Ishikawa (cell line): ENCODE measurements at regions not wholly inside any gene's neighbourhood (a gene's known extent, or its start where the extent isn't known, plus 50 kb on each side); places are given as distances from the start of the nearest gene placed in this dataset.

Experiments
- CEBPB ChIP-seq: IDR thresholded peaks from 2 replicates; pipeline ENCODE4 v1.6.1; 2012
- EGR1 ChIP-seq: IDR thresholded peaks from 2 replicates; pipeline ENCODE4 v1.6.1; 2012
- EP300 ChIP-seq: IDR thresholded peaks from 2 replicates; pipeline ENCODE4 v1.6.1; 2012; ENCODE audit warnings: borderline replicate concordance
- REST ChIP-seq: IDR thresholded peaks from 2 replicates; pipeline ENCODE4 v1.6.1; 2012; ENCODE audit warnings: low read depth, mild to moderate bottlenecking
- TF ChIP-seq, protein P1 (sequence below): IDR thresholded peaks from 2 replicates; pipeline ENCODE4 v1.6.1; 2012

DNA sequence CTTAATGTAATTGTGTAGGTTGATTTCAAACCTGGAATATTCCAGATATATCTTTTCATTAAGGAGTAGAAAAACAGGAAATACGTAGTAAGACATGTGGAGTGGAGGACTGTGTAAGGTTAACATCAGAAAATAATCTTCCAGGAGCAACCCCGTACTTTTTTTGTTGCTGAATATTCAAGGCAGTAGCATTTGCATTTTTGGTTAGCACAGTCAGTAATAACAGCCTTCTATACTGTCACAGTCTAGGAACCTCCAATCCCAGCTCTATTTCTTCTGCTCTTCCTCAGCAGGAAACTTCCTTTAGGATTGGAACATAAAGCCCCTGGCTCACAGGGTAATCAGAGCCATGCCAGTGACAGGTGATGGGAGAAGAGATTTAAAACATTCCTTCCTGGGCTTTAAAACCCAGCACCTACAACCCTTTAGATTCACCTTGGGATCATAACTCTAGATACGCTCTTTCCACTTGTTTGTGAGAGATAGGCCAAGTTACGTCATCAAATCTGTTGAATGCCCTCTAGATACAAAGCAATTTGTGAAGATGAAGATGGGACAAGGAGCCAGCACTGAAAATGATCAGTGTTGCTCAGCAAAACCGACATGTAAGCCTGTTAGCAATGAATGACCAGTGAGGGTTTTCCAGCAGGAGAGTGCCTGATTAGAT is 248.5 kb upstream of the NPY start:
- TF ChIP-seq EP300 (no peak), CEBPB (no peak), EGR1 (no peak), REST (no peak)
- TF ChIP-seq, protein P1, sequence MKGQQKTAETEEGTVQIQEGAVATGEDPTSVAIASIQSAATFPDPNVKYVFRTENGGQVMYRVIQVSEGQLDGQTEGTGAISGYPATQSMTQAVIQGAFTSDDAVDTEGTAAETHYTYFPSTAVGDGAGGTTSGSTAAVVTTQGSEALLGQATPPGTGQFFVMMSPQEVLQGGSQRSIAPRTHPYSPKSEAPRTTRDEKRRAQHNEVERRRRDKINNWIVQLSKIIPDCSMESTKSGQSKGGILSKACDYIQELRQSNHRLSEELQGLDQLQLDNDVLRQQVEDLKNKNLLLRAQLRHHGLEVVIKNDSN = no peak
